Right ventricle myocardium superior (tissue), 1 donor: ENCODE measurements at regions not wholly inside any gene's neighbourhood (a gene's known extent, or its start where the extent isn't known, plus 50 kb on each side); places are given as distances from the start of the nearest gene placed in this dataset.
A peak's percentile ranks its signal among the peaks of the same experiment; 100 is the strongest.

ENCODE experiments used
- ATAC-seq: fragments of 200-7000 bp; cut with Tn5 transposase; one replicate; pipeline ENCODE4 v1.9.1; 2020; ENCODE audit warnings: mild to moderate bottlenecking; ENCODE audit not compliant: poor library complexity
- DNase-seq: peaks from one replicate; pipeline ENCODE4 v3.0.0-alpha.2; 2020
- intact Hi-C: fragments of 100-400 bp; cut with DNase I; formaldehyde crosslinking; loops from one replicate; pipeline ENCODE4 v1.11.2; 2022
- donor health status: DM: no; HTN: yes; CAD: no; lungs with severe emphysema.

DNA sequence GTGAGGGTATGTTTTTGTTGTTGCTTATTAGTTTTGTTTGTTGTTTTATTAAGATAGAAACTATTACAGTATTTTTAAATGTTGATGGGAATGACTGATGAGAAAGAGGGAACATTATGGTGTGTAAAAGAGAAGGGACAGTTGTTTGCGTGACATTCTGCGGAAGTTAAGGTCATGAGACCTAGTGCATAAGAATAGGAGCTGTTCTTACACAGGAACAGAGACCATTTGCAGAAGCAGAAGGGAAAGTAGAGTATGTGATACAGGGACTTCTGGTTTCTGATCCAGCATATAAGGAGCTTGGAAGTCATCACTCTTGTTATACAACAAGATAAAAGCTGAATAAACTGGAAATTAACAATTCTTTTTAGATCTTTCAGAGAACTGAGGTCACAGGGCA is 299.2 kb upstream of the API5 start:
- no peak for ATAC-seq
- DNase-seq: no peak
- intact Hi-C loops: no loop called here

DNA sequence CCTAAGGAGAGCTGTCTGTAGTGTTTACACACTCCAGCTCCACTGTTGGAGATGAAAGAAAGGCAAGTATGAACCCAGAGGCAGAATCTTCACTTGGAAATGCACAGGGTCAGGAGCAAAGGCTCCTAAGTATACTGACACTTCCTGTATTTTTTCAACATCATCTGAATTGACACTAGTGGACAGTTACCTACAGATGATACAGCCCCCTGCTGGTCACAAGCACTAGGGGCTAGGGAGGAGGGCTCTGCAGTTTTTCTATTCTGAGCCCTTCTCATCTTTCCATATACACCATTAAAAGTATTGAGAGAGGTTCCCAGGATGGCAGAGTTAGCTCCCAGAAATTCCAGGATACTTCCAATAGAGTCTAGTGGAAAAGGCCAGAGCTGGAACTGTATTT is 290.3 kb upstream of the API5 start:
- peak; percentile 64 for ATAC-seq
- no peak for DNase-seq
- intact Hi-C loops: loop anchor here (2.0 kb wide), 1 partner anchor 251 kb away; no protein-coding TSS in a partner anchor

DNA sequence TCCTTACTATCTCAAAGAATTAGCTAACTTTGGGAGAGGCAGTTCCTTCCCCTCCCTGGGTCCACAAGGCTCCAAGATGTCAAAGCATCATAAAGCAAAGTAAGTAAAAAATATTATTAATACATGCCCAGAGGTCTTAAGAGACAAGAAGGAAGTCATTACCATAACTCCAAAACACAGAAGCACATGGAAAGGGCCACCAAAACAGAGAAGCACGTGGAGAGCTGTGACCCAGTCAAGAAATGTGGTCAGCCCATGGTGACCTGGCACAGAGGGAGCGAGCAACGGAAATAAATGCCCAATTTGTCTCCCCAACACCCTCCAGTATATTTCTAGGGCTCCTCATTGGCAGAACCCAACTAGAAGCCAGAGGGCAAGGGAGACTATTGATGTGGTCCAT is 277.5 kb upstream of the API5 start:
- DNase-seq (no peak), ATAC-seq (no peak)
- intact Hi-C loops: no loop called here

DNA sequence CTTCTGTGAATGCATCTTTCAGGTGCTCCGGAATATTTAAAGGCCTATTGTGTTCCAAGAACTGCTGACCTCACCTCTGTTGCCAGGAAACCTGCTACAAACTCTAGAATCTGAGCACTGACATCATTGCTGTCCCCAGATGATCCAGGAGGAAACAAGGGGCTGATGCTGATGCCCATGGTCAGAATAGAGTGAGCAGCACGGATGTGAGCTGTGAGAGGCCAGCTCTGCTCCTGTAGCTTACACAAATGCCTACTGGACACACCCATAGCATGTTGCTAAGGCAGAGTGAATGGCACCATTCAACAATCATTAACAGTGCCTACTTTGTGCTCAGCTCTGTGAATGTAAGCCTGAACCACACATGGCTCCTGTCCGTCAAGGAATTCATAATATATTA is 276.7 kb upstream of the API5 start:
- DNase-seq (no peak), ATAC-seq (no peak)
- intact Hi-C loops: no loop called here

DNA sequence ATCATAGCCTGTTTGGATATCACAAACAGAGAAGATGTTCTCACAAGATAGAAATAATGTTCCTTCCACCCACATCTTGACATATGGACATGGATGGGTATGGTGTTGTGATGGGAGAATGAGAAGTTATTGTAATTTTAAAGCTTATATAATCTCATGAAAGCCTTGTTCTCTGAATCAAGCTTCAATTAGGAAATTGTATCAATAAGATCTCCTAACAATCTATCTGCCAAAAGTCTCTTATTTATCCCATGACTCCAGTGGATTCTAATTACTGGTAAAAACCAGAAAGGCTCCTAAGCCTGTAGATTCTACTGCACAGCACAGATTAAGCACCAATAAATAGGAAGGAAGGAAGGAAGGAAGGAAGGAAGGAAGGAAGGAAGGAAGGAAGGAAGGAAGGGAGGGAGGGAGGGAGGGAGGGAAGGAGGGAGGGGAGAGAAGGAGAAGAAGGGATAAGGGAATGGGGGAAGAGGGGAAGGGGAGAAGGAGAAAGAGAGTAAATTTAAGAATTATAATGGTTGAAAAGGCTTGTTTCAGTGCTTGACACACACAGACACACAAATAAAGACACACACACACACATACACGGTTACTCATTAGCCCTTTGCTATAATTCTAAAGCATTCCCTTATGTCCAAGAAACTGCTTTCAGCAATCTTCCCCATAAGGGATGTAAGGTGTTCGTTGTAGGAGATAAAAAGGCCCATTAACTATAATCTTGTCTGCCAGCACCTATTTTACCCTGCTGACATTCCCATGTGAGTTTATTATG is 258.0 kb upstream of the API5 start:
- no peak for ATAC-seq
- no peak for DNase-seq
- intact Hi-C loops: no loop called here

DNA sequence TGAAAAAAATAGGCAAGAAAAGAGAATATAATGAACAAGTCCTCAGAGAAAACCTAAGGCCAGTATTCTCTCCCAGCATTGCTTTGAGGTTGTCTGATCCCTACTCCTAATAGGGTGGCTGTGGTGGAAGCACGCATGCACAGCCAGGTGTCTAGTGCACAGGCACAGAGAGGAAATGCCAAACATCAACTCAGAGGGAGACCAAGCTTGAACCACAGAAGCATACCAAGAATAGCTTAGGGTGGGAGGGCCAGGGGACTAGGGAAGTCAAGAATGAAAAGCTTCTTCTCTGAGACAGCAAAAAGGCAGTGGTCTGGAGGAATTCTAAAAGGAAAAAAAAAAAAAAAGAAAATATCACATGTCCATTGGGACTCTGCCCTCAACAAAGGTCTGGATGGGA is 244.1 kb upstream of the API5 start:
- intact Hi-C loops: no loop called here
- DNase-seq (no peak), ATAC-seq (no peak)

DNA sequence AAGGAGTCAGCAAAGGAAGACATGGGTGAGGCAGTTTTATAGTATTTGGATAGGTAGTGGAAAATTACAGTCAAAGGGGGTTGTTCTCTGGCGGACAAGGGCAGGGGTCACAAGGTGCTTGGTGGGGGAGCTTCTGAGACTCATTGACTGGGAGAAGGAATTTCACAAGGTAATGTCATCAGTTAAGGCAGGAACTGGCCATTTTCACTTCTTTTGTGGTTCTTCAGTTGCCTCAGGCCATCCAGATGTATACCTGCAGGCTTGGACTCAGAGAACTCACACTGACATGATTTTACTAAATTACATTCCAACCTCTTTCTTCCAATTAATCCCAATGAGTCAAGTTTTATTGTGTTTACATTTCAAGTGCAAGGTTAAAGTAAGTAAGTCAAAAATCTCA is 240.5 kb upstream of the API5 start:
- ATAC-seq: no peak
- DNase-seq: no peak
- intact Hi-C loops: no loop called here

DNA sequence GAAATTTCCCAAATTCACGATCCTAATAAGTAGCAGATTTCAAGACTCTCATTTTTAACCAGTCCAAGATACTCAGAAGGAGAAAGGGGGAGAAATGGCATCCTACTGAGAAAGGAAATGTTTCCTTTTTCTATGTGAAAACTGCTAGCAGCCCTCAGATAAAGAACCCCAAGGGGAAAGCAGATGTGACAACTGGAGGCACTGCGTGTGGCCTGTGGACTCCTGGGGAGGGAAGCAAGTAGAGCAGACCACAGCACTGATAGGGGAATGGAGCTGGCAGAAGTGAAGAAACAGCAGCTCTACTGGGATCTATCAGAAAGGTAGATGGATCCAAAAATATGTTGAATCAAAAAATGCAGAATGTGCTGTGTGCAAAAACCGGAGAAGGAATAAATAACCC is 239.7 kb upstream of the API5 start:
- intact Hi-C loops: no loop called here
- DNase-seq: no peak
- no peak for ATAC-seq

DNA sequence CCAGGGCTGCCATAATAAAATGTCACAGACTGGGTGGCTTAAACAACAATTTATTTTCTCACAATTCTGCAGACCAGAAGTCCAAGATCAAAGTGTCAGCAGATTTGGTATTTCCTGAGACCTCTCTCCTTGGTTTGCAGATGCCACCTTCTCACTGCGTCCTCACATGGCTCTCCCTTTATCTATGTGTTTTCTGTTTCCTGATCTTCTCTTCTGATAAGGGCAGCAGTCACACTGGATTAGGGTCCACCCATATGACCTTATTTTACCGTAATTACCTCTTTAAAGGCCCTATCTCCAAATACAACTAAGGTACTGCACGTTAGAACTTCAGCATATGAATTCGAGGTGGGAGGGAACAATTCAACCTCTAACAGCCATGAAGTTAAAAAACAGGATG is 238.9 kb upstream of the API5 start:
- ATAC-seq (no peak), DNase-seq (no peak)
- intact Hi-C loops: no loop called here

DNA sequence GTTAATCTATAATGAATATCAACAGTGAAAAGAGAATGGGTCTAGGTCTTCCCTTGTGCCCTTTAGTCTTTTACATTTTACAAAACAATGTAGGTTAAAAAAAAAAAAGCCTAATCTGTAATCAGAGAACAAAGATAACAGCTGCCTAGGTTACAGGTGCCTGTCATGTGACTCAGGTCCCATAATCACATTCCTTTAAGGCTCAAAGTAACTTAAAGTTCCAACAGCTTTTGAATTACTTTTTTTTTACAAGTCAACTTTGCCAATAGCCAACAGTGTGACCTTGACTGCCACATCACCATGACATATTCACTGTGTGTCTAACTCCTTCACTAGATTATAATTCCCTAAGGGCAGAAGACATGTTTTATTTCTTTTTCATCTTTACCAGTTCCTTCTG is 237.0 kb upstream of the API5 start:
- intact Hi-C loops: no loop called here
- DNase-seq (no peak), ATAC-seq (no peak)

DNA sequence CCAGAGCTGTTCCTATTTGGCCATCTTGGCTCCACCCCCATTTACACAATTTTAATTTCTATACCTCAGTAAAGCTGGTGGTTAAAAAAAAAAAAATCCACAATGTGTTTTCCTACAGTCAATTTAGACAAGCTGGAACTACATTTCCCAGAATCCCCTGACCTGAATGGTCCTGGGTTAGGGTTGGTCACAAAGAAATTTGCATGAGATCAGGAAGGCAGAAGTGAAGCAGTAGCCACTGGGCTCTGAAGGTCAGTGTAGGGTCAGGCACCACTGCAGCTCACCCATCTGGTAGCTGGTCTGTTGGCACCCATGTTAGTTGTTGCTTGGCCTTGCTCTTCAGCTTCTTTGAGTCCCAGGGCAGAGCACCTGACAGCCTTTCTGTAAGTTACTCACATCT is 210.7 kb upstream of the API5 start:
- ATAC-seq (no peak), DNase-seq (no peak)
- intact Hi-C loops: no loop called here

DNA sequence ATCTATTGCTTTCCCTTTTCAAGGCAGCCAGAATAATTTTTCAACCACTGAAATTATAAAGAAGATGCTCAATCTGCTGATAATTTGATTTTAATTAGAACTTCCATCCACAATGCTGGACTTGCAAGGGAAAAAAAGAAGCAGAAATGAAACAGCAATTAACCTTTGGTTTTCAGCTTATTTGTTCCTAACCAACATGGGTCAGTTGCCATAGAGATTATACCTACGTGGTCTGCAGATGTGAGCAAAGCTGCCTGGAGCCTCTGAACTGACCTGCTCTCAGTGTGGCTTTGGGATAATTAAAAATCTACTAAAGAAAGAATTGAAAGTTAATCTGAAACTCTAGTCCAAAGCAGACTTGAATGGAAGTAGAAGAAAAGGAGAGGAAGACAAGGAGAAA is 195.7 kb upstream of the API5 start:
- DNase-seq (no peak), ATAC-seq (no peak)
- intact Hi-C loops: no loop called here

DNA sequence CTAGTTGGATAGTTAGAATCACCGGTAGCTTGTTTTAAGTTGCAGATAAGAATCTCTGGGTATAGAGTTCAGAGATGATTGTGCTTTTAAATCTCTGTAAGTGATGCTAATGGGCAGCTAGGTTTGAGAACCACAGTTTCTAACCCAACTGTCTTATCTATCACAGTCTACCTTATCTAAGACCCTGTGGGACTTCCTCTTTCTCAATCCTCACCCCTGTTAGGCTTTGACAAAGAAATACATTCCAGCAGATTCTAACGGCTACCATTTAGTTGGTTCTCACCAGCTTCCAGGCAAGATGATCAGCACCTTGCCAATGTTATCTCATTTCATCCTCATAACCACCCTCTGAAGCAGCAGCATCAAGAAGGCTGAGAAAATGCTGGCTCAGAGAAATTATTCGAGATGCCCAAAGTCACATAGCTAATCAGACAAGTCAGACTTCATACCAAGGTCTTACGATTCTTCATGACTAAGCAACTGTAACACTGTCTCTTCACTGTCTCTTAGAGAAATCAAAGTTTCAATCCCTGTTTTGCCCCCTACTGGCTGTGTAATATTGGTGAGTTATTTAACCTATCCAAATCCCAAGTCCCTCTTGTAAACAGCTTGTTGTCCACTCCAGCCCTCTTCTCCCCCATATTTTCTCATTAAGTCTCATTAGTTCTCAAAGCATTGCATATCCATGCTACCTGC is 192.4 kb upstream of the API5 start:
- DNase-seq: no peak
- intact Hi-C loops: no loop called here
- no peak for ATAC-seq

DNA sequence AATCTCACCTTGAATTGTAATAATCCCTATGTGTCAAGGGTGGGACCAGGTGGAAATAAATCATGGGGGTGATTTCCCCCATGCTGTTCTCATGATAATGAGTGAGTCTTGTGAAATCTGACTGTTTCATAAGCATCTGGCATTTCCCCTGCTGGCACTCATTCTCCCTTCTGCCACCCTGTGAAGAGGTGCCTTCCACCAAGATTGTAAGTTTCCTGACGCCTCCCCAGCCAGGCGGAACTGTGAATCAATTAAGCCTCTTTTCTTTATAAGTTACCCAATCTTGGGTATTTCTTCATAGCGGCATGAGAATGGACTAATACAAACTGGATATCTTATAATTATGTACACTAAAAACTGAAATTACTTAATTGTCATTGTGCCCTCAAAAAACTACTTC is 189.2 kb upstream of the API5 start:
- intact Hi-C loops: no loop called here
- DNase-seq (no peak), ATAC-seq (no peak)

DNA sequence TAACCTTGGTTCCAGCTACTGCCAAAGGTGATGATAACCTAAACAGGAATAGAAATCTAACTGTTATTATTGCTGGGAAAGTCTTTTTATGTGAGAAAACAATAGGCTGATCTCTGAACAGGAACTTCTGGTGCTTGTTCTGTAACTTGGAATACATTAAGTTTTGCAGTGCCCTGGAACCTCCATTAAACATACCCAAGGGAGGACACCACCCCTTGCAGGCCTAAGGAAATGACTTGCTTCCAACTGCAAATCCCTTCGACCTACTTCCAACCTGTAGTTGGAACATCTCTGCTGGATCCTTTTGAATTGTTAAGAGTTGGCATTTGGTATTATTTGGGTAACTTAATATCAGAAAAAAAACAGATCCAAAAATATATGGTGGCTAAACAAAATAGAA is 188.4 kb upstream of the API5 start:
- no peak for DNase-seq
- intact Hi-C loops: no loop called here
- no peak for ATAC-seq

DNA sequence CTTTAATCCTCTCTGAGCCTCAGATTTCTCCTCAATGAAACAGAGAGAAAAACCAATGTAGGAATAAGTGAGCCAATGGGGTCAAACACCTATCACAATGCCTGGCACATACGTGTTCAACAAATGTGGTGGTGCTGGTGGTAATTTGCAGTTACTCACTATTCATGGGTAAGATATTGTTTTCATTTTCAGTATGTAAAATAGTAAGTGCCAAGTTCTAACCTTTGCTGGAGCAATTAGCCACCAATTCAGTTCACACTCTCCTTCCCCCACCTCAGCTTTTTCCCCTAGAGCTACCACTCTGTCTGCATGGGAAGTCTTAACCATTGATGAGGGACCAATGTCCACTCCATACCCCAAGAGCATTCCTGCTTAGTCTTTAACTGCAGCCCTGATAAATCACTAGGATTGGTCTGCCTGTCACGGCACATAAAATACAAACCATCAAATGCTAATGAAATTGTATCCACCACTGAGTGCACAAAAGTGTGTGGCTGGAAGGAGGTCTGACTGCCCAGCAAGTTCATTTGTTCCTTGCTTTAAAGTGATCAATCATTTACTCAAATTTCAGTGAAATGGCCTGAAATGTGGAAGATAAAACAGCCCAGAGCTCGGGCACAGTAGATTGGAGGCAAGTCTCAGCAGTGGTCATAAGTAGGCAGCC is 187.4 kb upstream of the API5 start:
- no peak for ATAC-seq
- DNase-seq: no peak
- intact Hi-C loops: no loop called here

DNA sequence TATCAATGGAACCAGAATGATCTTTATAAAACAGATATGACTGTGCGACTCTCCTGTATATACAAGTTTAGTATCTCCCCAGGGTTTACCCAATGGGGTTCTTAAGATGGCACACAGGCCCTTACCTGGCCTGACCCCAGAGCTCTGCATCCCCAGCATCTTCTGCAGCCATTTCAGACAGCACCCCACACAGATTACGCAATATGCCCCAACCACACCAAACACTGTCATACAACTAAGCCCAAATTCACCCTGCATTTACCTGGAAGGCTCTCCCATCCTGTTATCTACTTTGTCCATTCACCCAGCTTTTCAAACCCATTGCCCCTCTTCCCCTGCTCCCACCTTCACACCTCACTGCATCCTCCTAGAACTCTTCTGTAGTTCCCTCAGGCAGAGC is 182.5 kb upstream of the API5 start:
- DNase-seq (no peak), ATAC-seq (no peak)
- intact Hi-C loops: no loop called here

DNA sequence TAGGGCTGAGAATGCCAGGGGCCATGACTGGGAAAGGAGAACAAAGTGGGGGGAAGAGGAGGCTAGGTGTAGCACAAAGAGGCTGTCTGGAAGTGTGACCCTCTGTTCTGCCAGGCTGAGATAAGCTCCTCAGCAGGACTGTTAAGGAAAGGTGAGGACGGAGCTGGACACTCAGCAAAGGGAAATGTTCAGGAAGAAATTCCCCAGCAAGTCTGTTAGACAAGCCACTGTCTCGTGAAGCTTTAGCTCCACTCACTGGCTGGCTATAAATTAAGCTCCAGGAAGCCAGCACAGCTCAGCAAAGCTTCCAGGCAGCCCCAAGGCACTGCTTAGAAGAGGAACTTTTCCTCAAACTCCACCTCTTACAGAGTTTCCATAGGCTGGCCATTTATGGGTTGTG is 181.2 kb upstream of the API5 start:
- intact Hi-C loops: loop anchor here (5.0 kb wide), 1 partner anchor 358 kb away; no protein-coding TSS in a partner anchor
- ATAC-seq (no peak), DNase-seq (no peak)

DNA sequence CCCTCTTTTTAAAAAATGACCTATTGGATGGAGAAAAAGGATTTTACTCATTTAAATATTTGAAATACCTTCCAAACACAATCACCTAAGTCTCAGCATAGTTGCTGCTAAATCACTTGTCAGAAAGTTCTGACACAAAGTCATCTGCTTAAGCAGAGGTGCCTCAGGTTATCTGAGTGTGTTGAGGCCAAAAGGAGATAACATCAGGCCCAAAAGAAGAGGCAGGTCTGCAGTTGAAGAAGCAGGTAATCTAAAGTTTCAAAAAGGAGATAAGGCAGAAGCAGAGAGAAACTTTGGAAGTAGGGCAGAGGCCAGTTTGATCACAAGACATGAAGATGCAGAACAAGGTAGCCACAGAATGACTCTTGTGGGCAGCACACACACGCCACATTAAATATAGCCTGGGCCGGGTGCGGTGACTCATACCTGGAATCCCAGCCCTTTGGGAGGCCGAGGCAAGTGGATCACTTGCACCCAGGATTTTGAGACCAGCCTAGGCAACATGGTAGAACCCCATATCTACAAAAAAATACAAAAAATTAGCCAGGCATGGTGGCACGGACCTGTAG is 175.7 kb upstream of the API5 start:
- intact Hi-C loops: no loop called here
- DNase-seq (no peak), ATAC-seq (no peak)

DNA sequence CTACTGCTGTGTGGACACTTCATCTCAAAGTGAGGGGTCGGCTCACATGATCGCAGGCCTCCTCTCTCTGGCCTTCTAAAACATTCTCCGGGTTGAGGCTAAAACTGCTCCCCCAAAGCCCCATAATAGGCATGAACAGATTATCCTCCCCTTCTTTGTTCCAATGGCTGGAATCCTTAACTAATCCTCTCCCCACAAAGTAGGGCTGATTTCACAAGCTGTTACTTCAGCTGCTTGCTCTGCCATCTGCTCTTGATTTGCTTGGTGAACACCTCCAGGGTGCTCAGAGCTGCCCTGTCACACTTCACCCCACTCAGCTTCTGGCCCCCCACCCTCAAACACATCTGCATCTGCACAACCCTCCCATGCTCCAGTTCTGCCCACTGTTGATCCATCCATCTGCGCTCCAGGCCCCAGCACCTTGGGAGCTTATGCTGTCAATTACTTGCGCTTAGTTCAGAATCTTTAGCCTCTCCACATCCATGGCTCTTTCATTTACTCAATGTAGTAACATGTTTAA is 173.1 kb upstream of the API5 start:
- intact Hi-C loops: no loop called here
- ATAC-seq: no peak
- DNase-seq: no peak
